HEK293 (cell line): ENCODE measurements at regions not wholly inside any gene's neighbourhood (a gene's known extent, or its start where the extent isn't known, plus 50 kb on each side); places are given as distances from the start of the nearest gene placed in this dataset.

Source experiments
- CTCF ChIP-seq: fragments of 450-650 bp; formaldehyde crosslinking; IDR thresholded peaks from 2 replicates; pipeline ENCODE4 v1.5.1; 2016; ENCODE audit warnings: missing biosample characterization, missing genetic modification characterization
- PATZ1 ChIP-seq: fragments of 450-650 bp; formaldehyde crosslinking; IDR thresholded peaks from 2 replicates; pipeline ENCODE4 v1.5.1; 2016; ENCODE audit warnings: missing biosample characterization, missing genetic modification characterization
- SALL2 ChIP-seq: fragments of 450-650 bp; formaldehyde crosslinking; IDR thresholded peaks from 2 replicates; pipeline ENCODE4 v1.5.0; 2017; ENCODE audit warnings: missing biosample characterization, mild to moderate bottlenecking, missing genetic modification characterization, borderline replicate concordance
- ZBTB44 ChIP-seq: fragments of 450-650 bp; IDR thresholded peaks from 2 replicates; pipeline ENCODE4 v1.5.1; 2018; ENCODE audit warnings: missing biosample characterization, mild to moderate bottlenecking, missing genetic modification characterization
- ZFHX2 ChIP-seq: fragments of 450-650 bp; formaldehyde crosslinking; conservative IDR thresholded peaks from 2 replicates; pipeline ENCODE4 v1.5.1; 2016; ENCODE audit warnings: missing biosample characterization, missing genetic modification characterization
- ZNF138 ChIP-seq: fragments of 450-650 bp; formaldehyde crosslinking; IDR thresholded peaks from 2 replicates; pipeline ENCODE4 v1.5.1; 2016; ENCODE audit warnings: missing biosample characterization, missing genetic modification characterization, borderline replicate concordance
- ZNF510 ChIP-seq: fragments of 450-650 bp; formaldehyde crosslinking; IDR thresholded peaks from 2 replicates; pipeline ENCODE4 v1.5.1; 2018; ENCODE audit warnings: mild to moderate bottlenecking, missing genetic modification characterization, missing biosample characterization; ENCODE audit not compliant: insufficient replicate concordance
- ZNF558 ChIP-seq: fragments of 450-650 bp; formaldehyde crosslinking; IDR thresholded peaks from 2 replicates; pipeline ENCODE4 v1.5.1; 2016; ENCODE audit warnings: missing biosample characterization, missing genetic modification characterization
- ZNF645 ChIP-seq: fragments of 450-650 bp; formaldehyde crosslinking; IDR thresholded peaks from 2 replicates; pipeline ENCODE4; 2016; ENCODE audit warnings: missing biosample characterization, missing genetic modification characterization

GRCh38 chr7:25310896-25311295 is 82.6 kb upstream of the NPVF start:
- TF ChIP-seq CTCF (tag by site-specific recombination) (no peak), ZNF510 (tag by site-specific recombination) (no peak), ZNF558 (no peak), ZFHX2 (tag by site-specific recombination) (no peak), PATZ1 (tag by site-specific recombination) (no peak), ZNF138 (tag by site-specific recombination) (no peak), ZNF645 (no peak), SALL2 (tag by site-specific recombination) (no peak), ZBTB44 (no peak)
